ENCODE measurements at regions not wholly inside any gene's neighbourhood (a gene's known extent, or its start where the extent isn't known, plus 50 kb on each side); places are given as distances from the start of the nearest gene placed in this dataset.

GRCh38 chr3:102974333-102974732 lies 539.5 kb downstream of the ZPLD1 start:
- Histone ChIP-seq H3K4ac (replicated peaks; ENCODE audit: insufficient read length, low read depth, low read length) (no peak overlapping the region), H3K23me2 (ENCODE audit: low read depth, low read length) (no peaks in the 10 kb centered on the region), H4K91ac (replicated peaks; ENCODE audit: insufficient read length, low read length) (no peak overlapping the region), H2AK5ac (ENCODE audit: low read depth, low read length) (no peak overlapping the region), H2BK12ac (ENCODE audit: low read depth, low read length) (no peak overlapping the region), H3K4me3 (ENCODE audit: extremely low read depth in 1 of 4, insufficient read depth in 2 of 4, low read depth in 3 of 4, low read length in 4 of 4) (no peak overlapping the region), H2BK20ac (ENCODE audit: low read length) (no peak overlapping the region), H3K79me1 (ENCODE audit: low read depth, low read length) (no peaks in the 10 kb centered on the region), H4K8ac (ENCODE audit: extremely low read depth, insufficient read depth, low read length) (no peak overlapping the region), H3K56ac (replicated peaks; ENCODE audit: insufficient read length, low read depth, low read length) (no peak overlapping the region), H2BK15ac (ENCODE audit: low read length) (no peak overlapping the region), H3K4me1 (replicated peaks in 1 of 4; ENCODE audit: control insufficient read depth in 3 of 4, insufficient read depth in 4 of 4, low read length in 3 of 4) (no peaks in the 10 kb centered on the region), H3K18ac (ENCODE audit: extremely low read depth, low read length) (no peak overlapping the region), H3K36me3 (ENCODE audit: control insufficient read depth in 2 of 4, insufficient read depth in 4 of 4, low read length in 3 of 4) (no peaks in the 10 kb centered on the region), H3K27ac (ENCODE audit: low read depth, low read length) (no peak overlapping the region), H3K14ac (ENCODE audit: insufficient read length) (no peak overlapping the region), H4K5ac (ENCODE audit: insufficient read length, low read depth, low read length) (no peak overlapping the region), H2AFZ (ENCODE audit: low read length) (no peak overlapping the region), H2BK5ac (ENCODE audit: low read depth, low read length) (no peak overlapping the region), H3K9me3 (ENCODE audit: insufficient read depth in 2 of 2, low read depth in 1 of 2, low read length in 1 of 2) (peaks cover 0 to 6% of the 10 kb centered on the region in 2 experiments; a peak in 1 of 4 replicates), H2BK120ac (replicated peaks; ENCODE audit: low read depth, low read length) (no peak overlapping the region), H3K27me3 (replicated peaks in 1 of 4; ENCODE audit: control insufficient read depth in 3 of 4, extremely low read depth in 1 of 4, insufficient read depth in 3 of 4, low read length in 3 of 4) (no peaks in the 10 kb centered on the region), H3K9ac (replicated peaks in 1 of 4; ENCODE audit: extremely low read depth in 1 of 4, low read depth in 3 of 4, low read length in 3 of 4) (no peak overlapping the region), H3K79me2 (ENCODE audit: control insufficient read depth in 1 of 2, insufficient read depth in 2 of 2, low read length in 2 of 2) (no peaks in the 10 kb centered on the region), H3K23ac (ENCODE audit: insufficient read length) (no peak overlapping the region), H3K4me2 (ENCODE audit: insufficient read depth in 1 of 2, low read depth in 2 of 2, low read length in 2 of 2) (no peak overlapping the region), H4K20me1 (replicated peaks in 1 of 2; ENCODE audit: control insufficient read depth in 1 of 2, insufficient read depth in 2 of 2, low read length in 2 of 2) (no peaks in the 10 kb centered on the region)
- FAIRE-seq (no peak), DNase-seq (ENCODE audit: low read depth in 1 of 2, low spot score in 2 of 2) (no peak)
- ChIA-PET CTCF (ENCODE audit: partially characterized antibody) (no interaction called here), POLR2A (ENCODE audit: partially characterized antibody) (no interaction called here)
- WGBS, 2 experiments (ENCODE audit: extremely low coverage in 1 of 2, insufficient coverage in 1 of 2, insufficient read length in 1 of 2, insufficient replicate concordance in 2 of 2, low coverage in 1 of 2, low lambda C conversion rate in 2 of 2, missing lambda C conversion rate in 1 of 2): 98% methylated on average over 2 of the region's 2 CpGs; no CpG with 5 or more reads in 1 of the 2 experiments
- no peak for TF ChIP-seq FOSL1 (IDR thresholded peaks at IDR 0.05; ENCODE audit: insufficient read depth, low read depth, low read length)
- TF ChIP-seq NRF1 (IDR thresholded peaks at IDR 0.05; ENCODE audit: low read depth, low read length): no peak
- TF ChIP-seq SP1 (IDR thresholded peaks at IDR 0.05; ENCODE audit: low read depth, low read length): no peak
- no peak for TF ChIP-seq YY1 (IDR thresholded peaks at IDR 0.05; ENCODE audit: low read depth, low read length)
- no peak for TF ChIP-seq ATF3 (IDR thresholded peaks at IDR 0.05; ENCODE audit: insufficient read depth, low read depth, low read length)
- no peak for TF ChIP-seq MAX (IDR thresholded peaks at IDR 0.05)
- TF ChIP-seq TBP (IDR thresholded peaks at IDR 0.05; ENCODE audit: low read depth, low read length): no peak
- no peak for TF ChIP-seq GTF2F1 (IDR thresholded peaks at IDR 0.05; ENCODE audit: borderline replicate concordance, low read depth, low read length)
- TF ChIP-seq SUZ12 (IDR thresholded peaks at IDR 0.05; ENCODE audit: low read length): no peak
- TF ChIP-seq KDM5A (IDR thresholded peaks at IDR 0.05; ENCODE audit: low read length): no peak
- TF ChIP-seq SIN3A (conservative IDR thresholded peaks at IDR 0.05 in 1 of 2, IDR thresholded peaks at IDR 0.05 in 1 of 2; ENCODE audit: low read depth in 1 of 2, low read length in 2 of 2): no peak
- TF ChIP-seq SRF (IDR thresholded peaks at IDR 0.05; ENCODE audit: low read depth, low read length): no peak
- no peak for TF ChIP-seq NANOG (IDR thresholded peaks at IDR 0.05; ENCODE audit: insufficient read depth, low read depth, low read length, poor library complexity, severe bottlenecking)
- TF ChIP-seq ASH2L (IDR thresholded peaks at IDR 0.05; ENCODE audit: low read length): no peak
- TF ChIP-seq HDAC6 (IDR thresholded peaks at IDR 0.05; ENCODE audit: low read depth, low read length): no peak
